ENCODE measurements at regions not wholly inside any gene's neighbourhood (a gene's known extent, or its start where the extent isn't known, plus 50 kb on each side); places are given as distances from the start of the nearest gene placed in this dataset.

DNA sequence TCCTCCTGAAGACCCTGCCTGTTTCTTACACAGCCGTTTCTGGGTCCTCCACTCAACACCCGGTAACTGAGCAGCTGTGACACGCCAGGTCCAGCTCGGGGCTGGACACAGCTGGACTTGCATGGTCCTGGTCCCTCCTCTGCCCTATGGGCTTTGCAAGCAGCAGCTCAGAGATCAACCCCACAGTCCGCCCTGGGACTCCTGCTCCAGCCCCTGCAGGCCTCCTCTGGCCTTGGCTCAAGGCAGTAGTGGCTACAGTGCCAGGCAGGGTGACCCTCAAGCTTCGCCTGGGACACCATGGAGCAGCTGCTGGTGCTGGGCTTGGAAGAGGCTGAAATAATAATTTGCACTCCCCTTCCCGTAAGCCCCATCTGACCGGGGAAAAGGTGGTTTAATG is 66.1 kb upstream of the OLFM1 start:
- no peak for TF ChIP-seq EZH2phosphoT487 (conservative IDR thresholded peaks at IDR 0.05; ENCODE audit: low read length)
- TF ChIP-seq, protein P1, sequence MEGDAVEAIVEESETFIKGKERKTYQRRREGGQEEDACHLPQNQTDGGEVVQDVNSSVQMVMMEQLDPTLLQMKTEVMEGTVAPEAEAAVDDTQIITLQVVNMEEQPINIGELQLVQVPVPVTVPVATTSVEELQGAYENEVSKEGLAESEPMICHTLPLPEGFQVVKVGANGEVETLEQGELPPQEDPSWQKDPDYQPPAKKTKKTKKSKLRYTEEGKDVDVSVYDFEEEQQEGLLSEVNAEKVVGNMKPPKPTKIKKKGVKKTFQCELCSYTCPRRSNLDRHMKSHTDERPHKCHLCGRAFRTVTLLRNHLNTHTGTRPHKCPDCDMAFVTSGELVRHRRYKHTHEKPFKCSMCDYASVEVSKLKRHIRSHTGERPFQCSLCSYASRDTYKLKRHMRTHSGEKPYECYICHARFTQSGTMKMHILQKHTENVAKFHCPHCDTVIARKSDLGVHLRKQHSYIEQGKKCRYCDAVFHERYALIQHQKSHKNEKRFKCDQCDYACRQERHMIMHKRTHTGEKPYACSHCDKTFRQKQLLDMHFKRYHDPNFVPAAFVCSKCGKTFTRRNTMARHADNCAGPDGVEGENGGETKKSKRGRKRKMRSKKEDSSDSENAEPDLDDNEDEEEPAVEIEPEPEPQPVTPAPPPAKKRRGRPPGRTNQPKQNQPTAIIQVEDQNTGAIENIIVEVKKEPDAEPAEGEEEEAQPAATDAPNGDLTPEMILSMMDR (IDR thresholded peaks at IDR 0.05; ENCODE audit: insufficient read depth, low read length, poor library complexity, severe bottlenecking), result no peak
- Histone ChIP-seq H3K27me3 (ENCODE audit: low read length) (peaks cover 3% of the 10 kb centered on the region; the same call in 1 of the 2 replicates), H3K9me3 (ENCODE audit: insufficient read depth, low read length) (peaks cover 4% of the 10 kb centered on the region; the same call in 1 of the 2 replicates), H3K4me3 (ENCODE audit: insufficient read depth, low read length, poor library complexity, severe bottlenecking) (no peak overlapping the region), H3K79me2 (ENCODE audit: insufficient read depth, low read length) (no peaks in the 10 kb centered on the region), H3K9me2 (replicated peaks; ENCODE audit: insufficient read depth, low read length) (no peaks in the 10 kb centered on the region), H3F3A (ENCODE audit: insufficient read depth) (no peaks in the 10 kb centered on the region), H3K27ac (ENCODE audit: low read depth, low read length) (no peak overlapping the region), H3K36me3 (ENCODE audit: low read length) (no peaks in the 10 kb centered on the region), H4K20me1 (ENCODE audit: low read depth, low read length) (no peaks in the 10 kb centered on the region), H2AFZ (ENCODE audit: low read depth, low read length, severe bottlenecking) (no peak overlapping the region), H3K9ac (ENCODE audit: low read length) (no peak overlapping the region), H3K4me2 (ENCODE audit: low read depth, low read length, poor library complexity, severe bottlenecking) (no peak overlapping the region)

DNA sequence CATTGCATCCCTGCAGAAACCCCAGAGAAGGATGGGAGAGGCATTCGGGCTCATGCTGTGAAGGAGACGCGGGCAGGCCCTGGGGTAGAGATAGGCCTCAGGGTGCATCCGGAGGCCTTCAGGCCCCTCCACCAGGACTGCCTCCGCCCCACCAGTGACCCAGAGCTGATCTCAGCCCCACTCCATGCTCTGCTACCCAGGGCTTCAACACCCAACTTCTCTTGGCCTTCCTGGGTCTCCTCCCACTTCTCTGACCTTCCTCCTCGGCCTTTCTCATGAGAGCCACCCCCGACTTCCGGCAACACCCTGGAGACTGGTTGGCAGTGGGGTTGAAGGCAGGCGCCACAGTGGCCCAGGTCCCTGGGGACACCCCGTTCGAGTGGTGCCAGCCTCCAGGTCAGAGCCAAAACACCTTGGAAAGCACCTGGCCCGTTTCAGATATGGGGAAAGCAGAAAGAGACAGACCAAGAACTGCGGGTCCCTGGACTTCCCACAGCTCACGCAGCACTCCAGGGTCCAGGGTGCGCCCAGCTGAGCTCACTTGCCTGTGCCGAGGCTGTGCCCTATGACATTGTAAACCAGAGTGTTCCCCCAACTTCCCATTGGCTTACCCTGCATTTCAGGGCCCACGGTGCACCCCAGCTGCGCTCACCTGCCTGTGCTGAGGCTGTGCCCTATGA is 65.1 kb upstream of the OLFM1 start:
- no peak for TF ChIP-seq EZH2phosphoT487 (conservative IDR thresholded peaks at IDR 0.05; ENCODE audit: low read length)
- TF ChIP-seq, protein P1 (IDR thresholded peaks at IDR 0.05; ENCODE audit: insufficient read depth, low read length, poor library complexity, severe bottlenecking), result no peak
- no peaks in the 10 kb centered on the region for H4K20me1 ChIP-seq (ENCODE audit: low read depth, low read length)

DNA sequence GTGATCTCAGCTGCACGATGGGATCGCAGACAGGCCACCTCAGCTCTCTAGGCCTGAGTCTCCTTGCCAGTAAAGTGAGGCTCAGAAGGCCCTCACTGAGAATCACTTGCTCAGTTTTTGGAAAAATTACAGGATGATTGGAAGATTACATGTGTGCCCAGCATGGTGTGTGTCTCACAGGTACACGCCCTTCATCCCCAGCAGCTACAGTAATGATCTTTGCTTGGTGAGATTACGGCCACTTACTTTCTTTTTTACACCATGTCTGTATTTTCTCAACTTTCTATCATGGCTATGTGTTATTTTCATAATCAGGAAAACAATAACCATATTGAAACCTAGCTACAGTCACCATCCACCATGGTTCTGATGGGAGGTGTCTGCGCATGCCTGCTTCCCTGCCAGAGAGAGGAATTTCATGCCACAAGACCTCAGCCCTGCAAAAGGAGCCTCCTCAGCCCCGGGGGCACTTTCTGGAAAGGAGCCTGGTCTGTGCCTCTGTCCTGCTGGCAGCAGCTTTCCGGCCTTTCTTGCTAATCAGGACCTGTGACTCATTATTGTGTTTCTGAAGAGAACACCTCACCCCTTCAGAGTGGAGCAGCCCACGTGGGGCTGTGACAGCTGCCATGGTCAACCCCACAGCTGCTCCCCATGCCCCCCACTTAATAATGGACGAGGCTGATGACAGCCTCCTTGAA is 64.2 kb upstream of the OLFM1 start:
- Histone ChIP-seq H3K79me2 (ENCODE audit: insufficient read depth, low read length) (no peaks in the 10 kb centered on the region), H3K9ac (ENCODE audit: low read length) (no peak overlapping the region), H3F3A (ENCODE audit: insufficient read depth) (no peaks in the 10 kb centered on the region), H2AFZ (ENCODE audit: low read depth, low read length, severe bottlenecking) (no peak overlapping the region), H3K4me3 (ENCODE audit: insufficient read depth, low read length, poor library complexity, severe bottlenecking) (no peak overlapping the region), H3K4me2 (ENCODE audit: low read depth, low read length, poor library complexity, severe bottlenecking) (no peak overlapping the region), H3K9me2 (replicated peaks; ENCODE audit: insufficient read depth, low read length) (no peaks in the 10 kb centered on the region), H3K36me3 (ENCODE audit: low read length) (no peaks in the 10 kb centered on the region), H3K27me3 (ENCODE audit: low read length) (peaks cover 3% of the 10 kb centered on the region; the same call in 1 of the 2 replicates), H3K9me3 (ENCODE audit: insufficient read depth, low read length) (peaks cover 3% of the 10 kb centered on the region; the same call in 1 of the 2 replicates), H3K27ac (ENCODE audit: low read depth, low read length) (no peak overlapping the region), H4K20me1 (ENCODE audit: low read depth, low read length) (no peaks in the 10 kb centered on the region)
- TF ChIP-seq, protein P1 (IDR thresholded peaks at IDR 0.05; ENCODE audit: insufficient read depth, low read length, poor library complexity, severe bottlenecking), result no peak
- TF ChIP-seq EZH2phosphoT487 (conservative IDR thresholded peaks at IDR 0.05; ENCODE audit: low read length), result no peak

More for the DNA sequence above, 65.1 kb upstream of the OLFM1 start:
- no peaks in the 10 kb centered on the region for H3K9me2 ChIP-seq (replicated peaks; ENCODE audit: insufficient read depth, low read length)
- no peaks in the 10 kb centered on the region for H3F3A ChIP-seq (ENCODE audit: insufficient read depth)
- H3K4me2 ChIP-seq (ENCODE audit: low read depth, low read length, poor library complexity, severe bottlenecking), result no peak overlapping the region
- no peak overlapping the region for H3K27ac ChIP-seq (ENCODE audit: low read depth, low read length)
- no peaks in the 10 kb centered on the region for H3K36me3 ChIP-seq (ENCODE audit: low read length)
- no peak overlapping the region for H3K4me3 ChIP-seq (ENCODE audit: insufficient read depth, low read length, poor library complexity, severe bottlenecking)
- peaks cover 4% of the 10 kb centered on the region; the same call in 1 of the 2 replicates for H3K9me3 ChIP-seq (ENCODE audit: insufficient read depth, low read length)
- H3K27me3 ChIP-seq (ENCODE audit: low read length), result peaks cover 3% of the 10 kb centered on the region; the same call in 1 of the 2 replicates
- no peak overlapping the region for H3K9ac ChIP-seq (ENCODE audit: low read length)
- no peak overlapping the region for H2AFZ ChIP-seq (ENCODE audit: low read depth, low read length, severe bottlenecking)
- no peaks in the 10 kb centered on the region for H3K79me2 ChIP-seq (ENCODE audit: insufficient read depth, low read length)

Data from SU-DHL-6 (cell line).